Nucleus accumbens (tissue), 56 donors: ENCODE measurements at regions not wholly inside any gene's neighbourhood (a gene's known extent, or its start where the extent isn't known, plus 50 kb on each side); places are given as distances from the start of the nearest gene placed in this dataset.
"Not testable (repeated sequence)": the region's sequence is repeated elsewhere in the genome, so short reads cannot be mapped to it uniquely, and the experiment has no call there.

Experiments
- DNase-seq, 56 donors: peaks; one replicate each; lab custom pipeline; 2025; lab: John Stamatoyannopoulos, UW

DNA sequence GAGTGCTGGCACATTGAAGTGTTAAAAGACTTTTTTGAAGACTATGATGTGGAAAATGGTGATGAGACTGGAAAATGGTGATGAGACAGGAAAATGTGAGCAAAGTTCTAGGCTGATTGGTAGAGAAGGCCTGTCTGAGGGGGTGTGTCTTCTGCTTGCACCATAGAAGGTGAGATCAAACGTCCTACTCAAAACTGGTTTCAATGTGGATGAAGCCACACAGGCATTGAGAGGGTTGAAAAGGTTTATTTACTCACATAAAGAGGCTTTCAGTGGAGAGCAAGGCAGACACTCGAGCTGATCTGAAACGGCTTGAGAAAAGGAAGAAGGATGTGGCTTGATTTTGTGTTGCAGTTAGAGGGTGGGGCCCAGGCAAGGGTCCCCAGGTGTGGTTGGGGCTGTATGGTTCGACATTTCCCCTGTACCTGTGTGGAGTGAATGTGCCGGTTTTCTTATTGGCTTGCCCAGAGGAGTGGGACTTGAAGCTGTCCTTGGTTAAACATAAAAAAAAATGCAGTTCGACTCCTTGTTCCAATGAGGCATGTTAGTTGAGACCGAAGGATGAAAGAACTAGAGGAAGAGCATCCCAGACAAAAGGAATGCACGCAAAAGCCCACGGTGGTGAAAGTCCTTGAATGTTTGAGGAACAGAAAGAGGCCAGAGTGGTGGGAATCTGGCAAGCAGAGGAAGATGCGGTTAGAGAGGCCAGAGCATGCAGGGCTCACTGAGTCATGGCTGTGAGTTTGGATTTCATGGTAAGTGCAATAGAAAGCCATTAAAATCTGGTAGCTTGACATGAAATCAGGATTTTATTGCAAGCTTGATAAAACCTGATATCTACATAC, 172.3 kb downstream of the EPM2A start:
- no peak for DNase-seq

DNA sequence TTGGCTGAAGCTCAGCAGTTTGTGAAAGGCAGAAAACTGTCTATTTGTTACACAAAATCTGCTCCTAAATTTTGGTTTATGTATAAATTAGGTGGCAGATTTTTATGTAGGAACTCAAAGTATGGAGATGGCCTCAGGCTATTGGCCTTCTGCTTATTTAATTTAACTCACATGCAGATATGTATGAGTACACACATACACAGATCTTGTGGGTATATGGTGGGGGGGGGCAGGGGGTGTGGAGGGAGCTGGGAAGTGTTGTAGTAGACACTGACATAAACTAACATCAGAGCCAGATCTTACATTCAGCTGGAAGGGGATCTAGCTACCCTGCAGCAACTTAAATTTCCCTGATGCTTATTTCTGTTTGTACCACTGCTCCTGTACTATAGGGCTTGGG, 170.8 kb downstream of the EPM2A start:
- DNase-seq: no peak

DNA sequence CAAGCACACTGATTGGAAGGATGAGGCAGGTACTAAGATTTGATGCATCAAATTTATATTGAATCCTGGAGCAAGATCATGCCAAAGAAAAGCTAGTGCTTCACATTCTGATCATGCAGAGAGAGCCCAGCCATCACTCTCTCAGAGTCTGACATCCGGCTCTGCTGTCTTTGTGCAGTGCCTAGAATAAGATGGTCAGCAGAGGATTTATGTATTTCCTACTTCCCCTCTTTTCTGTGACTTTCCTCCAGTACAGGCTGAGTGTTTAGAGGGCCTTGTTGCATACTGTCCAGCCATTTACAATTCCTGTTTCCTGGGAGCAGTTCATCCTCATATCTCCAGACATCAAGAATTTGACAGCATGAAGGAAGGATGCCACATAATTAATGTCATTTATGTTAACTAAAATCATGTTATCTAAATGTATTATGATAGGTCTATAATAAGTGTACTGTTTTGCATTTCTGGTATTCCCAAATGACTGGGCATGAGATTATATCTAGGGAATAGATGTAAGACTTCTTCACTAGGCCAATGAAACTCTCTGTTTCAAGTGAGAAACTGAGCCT, 167.6 kb downstream of the EPM2A start:
- no peak for DNase-seq

DNA sequence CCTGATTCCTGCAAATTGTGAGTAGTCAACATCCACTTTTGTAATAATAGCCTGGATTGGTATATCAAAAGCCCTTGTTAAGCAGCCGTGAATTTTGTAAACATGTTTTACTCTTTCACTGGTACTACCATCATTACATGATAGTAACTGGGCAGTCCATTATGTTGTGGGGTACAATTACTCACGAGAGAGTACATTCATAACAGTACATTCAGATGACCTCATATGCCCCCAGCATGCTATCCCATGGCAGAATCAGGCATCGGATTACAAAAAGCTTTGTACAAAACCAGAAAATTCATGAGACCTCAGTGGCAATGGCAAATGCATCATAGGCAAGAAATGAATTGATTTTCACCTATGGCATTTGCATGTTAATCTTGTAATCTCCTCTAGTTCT, 166.2 kb downstream of the EPM2A start:
- DNase-seq: no peak

DNA sequence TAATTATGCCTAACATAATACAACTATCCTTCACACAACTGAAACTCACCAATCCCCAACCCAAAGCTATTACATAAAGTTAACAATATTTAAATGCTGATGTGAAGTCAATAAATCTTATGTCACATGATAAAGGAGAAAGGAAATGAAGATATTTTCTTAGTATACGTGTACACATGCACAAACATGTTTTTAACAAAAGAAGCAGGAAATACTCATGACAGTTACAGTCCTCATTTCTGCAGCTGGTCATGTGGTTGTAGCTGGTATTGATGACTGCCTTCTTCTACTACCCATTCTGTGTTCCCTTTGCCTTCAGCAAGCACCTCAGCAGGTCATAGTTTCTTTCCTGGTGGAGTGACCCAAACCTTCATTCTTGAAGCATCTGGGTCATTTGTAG, 165.0 kb downstream of the EPM2A start:
- DNase-seq: not testable (repeated sequence)

DNA sequence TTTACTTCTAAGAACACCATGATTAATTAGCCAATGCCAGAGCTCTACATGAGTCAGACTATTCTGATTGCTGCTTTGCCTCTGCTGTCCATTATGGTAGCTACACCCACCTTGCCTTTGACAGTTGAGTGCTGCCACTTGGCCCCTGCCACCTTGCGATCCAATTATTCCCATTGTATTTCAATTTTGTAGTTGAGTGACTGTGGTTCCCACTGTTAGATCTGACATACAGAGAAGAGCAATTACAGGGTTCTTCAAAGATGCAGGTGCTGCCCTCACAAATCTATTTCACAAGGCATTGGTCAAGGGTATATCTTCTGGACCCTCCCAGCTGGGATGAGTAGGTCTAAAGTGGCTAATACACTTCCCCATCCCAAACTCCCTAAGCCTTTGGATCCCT, 161.1 kb downstream of the EPM2A start:
- not testable (repeated sequence) for DNase-seq
